ENCODE measurements at regions not wholly inside any gene's neighbourhood (a gene's known extent, or its start where the extent isn't known, plus 50 kb on each side); places are given as distances from the start of the nearest gene placed in this dataset.
"Not testable (repeated sequence)": the region's sequence is repeated elsewhere in the genome, so short reads cannot be mapped to it uniquely, and the experiment has no call there.

- DNase-seq = no peak
Measured at GRCh38 chr3:118504906-118505305, 529.7 kb downstream of the IGSF11 start.

- no peak for DNase-seq
Measured at GRCh38 chr3:118505784-118506183, 528.9 kb downstream of the IGSF11 start.

- no peak for DNase-seq
Measured at GRCh38 chr3:118511402-118511801, 523.2 kb downstream of the IGSF11 start.

- DNase-seq = no peak
Measured at GRCh38 chr3:118512301-118512700, 522.3 kb downstream of the IGSF11 start.

GRCh38 chr3:118525077-118525476, 509.6 kb downstream of the IGSF11 start:
- no peak for DNase-seq

GRCh38 chr3:118526758-118527513, 507.7 kb downstream of the IGSF11 start:
- no peak for DNase-seq

GRCh38 chr3:118527514-118528044, 507.1 kb downstream of the IGSF11 start:
- no peak for DNase-seq

GRCh38 chr3:118529554-118529953, 505.1 kb downstream of the IGSF11 start:
- no peak for DNase-seq

- no peak for DNase-seq
Measured at GRCh38 chr3:118530350-118530922, 504.2 kb downstream of the IGSF11 start.

GRCh38 chr3:118530927-118531356, 503.7 kb downstream of the IGSF11 start:
- not testable (repeated sequence) for DNase-seq

GRCh38 chr3:118531816-118532215, 502.8 kb downstream of the IGSF11 start:
- no peak for DNase-seq

GRCh38 chr3:118533676-118534075, 501.0 kb downstream of the IGSF11 start:
- no peak for DNase-seq

GRCh38 chr3:118534519-118534918, 500.1 kb downstream of the IGSF11 start:
- DNase-seq = no peak

- DNase-seq = no peak
Measured at GRCh38 chr3:118536764-118537163, 497.9 kb downstream of the IGSF11 start.

GRCh38 chr3:118537454-118537853, 497.2 kb downstream of the IGSF11 start:
- no peak for DNase-seq

- DNase-seq = no peak
Measured at GRCh38 chr3:118538187-118538586, 496.5 kb downstream of the IGSF11 start.

- not testable (repeated sequence) for DNase-seq
Measured at GRCh38 chr3:118539820-118540447, 494.7 kb downstream of the IGSF11 start.

- DNase-seq = not testable (repeated sequence)
Measured at GRCh38 chr3:118540448-118540821, 494.2 kb downstream of the IGSF11 start.

- no peak for DNase-seq
Measured at GRCh38 chr3:118540826-118541225, 493.8 kb downstream of the IGSF11 start.

- DNase-seq = no peak
Measured at GRCh38 chr3:118541796-118542195, 492.9 kb downstream of the IGSF11 start.

- DNase-seq = no peak
Measured at GRCh38 chr3:118543832-118544231, 490.8 kb downstream of the IGSF11 start.

GRCh38 chr3:118544458-118544857, 490.2 kb downstream of the IGSF11 start:
- no peak for DNase-seq

- no peak for DNase-seq
Measured at GRCh38 chr3:118548434-118548833, 486.2 kb downstream of the IGSF11 start.

- DNase-seq = no peak
Measured at GRCh38 chr3:118550122-118550521, 484.5 kb downstream of the IGSF11 start.

Data from NCI-H1092 treated with DMSO at 0.1 percent for 48 hours (cell line).